B cell (primary cell): ENCODE measurements at regions not wholly inside any gene's neighbourhood (a gene's known extent, or its start where the extent isn't known, plus 50 kb on each side); places are given as distances from the start of the nearest gene placed in this dataset.

Experiments
- ATAC-seq: fragments of 200-7000 bp; cut with Tn5 transposase; one replicate; pipeline ENCODE4 v1.10.0; 2021; ENCODE audit warnings: low read depth, mild to moderate bottlenecking, moderate number of reproducible peaks, moderate library complexity
- CTCF ChIA-PET: fragments of 350-600 bp; sonication (Branson Sonifier 250); formaldehyde crosslinking; loops from one replicate; lab custom pipeline; 2021; ENCODE audit warnings: antibody characterized with exemption, inconsistent platforms; lab: Charles Lee
- POLR2A ChIA-PET: fragments of 350-600 bp; sonication (Branson Sonifier 250); formaldehyde crosslinking; loops from one replicate; lab custom pipeline; 2021; ENCODE audit warnings: antibody characterized with exemption; lab: Charles Lee
- DNase-seq: peaks from one replicate; pipeline ENCODE4 v3.0.0; 2013
- H2AFZ ChIP-seq: 2 replicates; pipeline ENCODE4 v1.6.1; 2012; ENCODE audit warnings: mild to moderate bottlenecking, low read depth, low read length; ENCODE audit not compliant: insufficient read depth, poor library complexity, severe bottlenecking
- H3K27ac ChIP-seq, 2 donors: 1 replicate in 1 of 2; 2 replicates in 1 of 2; pipeline ENCODE4 v1.5.1; 2012 to 2013; ENCODE audit warnings: low read length in 2 of 2, mild to moderate bottlenecking in 2 of 2, moderate library complexity in 1 of 2
- H3K27me3 ChIP-seq, 4 experiments: fragments of 200-600 bp in 1 of 4; sonication (generic) in 1 of 4; replicated peaks in 1 of 4; 1 replicate in 2 of 4; 2 replicates in 2 of 4; pipeline versions ENCODE4 v1.6.1 to v1.7.0; 2013 to 2016; ENCODE audit warnings: low read length in 3 of 4, mild to moderate bottlenecking in 2 of 4, mixed read lengths in 1 of 4, moderate library complexity in 1 of 4; ENCODE audit not compliant: insufficient read depth in 4 of 4, control insufficient read depth in 3 of 4; ENCODE audit errors: control extremely low read depth in 1 of 4
- H3K36me3 ChIP-seq, 2 experiments: replicated peaks in 1 of 2; 1 replicate in 1 of 2; 2 replicates in 1 of 2; pipeline versions ENCODE4 v1.6.1 to v1.7.1; 2013; ENCODE audit warnings: low read length in 1 of 2; ENCODE audit not compliant: insufficient read depth in 2 of 2, control insufficient read depth in 1 of 2; ENCODE audit errors: control extremely low read depth in 1 of 2, extremely low read depth in 1 of 2
- H3K4me1 ChIP-seq, 2 donors: fragments of 200-600 bp in 1 of 2; sonication (generic) in 1 of 2; 1 replicate in 1 of 2; 2 replicates in 1 of 2; pipeline versions ENCODE4 v1.5.1 to v1.6.1; 2013 to 2017; ENCODE audit warnings: low read length in 2 of 2; ENCODE audit not compliant: control insufficient read depth in 2 of 2, insufficient read depth in 2 of 2
- H3K4me2 ChIP-seq: replicated peaks from 2 replicates; pipeline ENCODE3; 2012; ENCODE audit warnings: mild to moderate bottlenecking, low read depth, low read length; ENCODE audit not compliant: poor library complexity, severe bottlenecking
- H3K4me3 ChIP-seq, 5 experiments: fragments of 200-600 bp in 1 of 5; sonication (generic) in 1 of 5; 1 replicate in 3 of 5; 2 replicates in 2 of 5; pipeline versions ENCODE4 v1.5.1 to v1.7.0; 2011 to 2016; ENCODE audit warnings: low read length in 4 of 5, mild to moderate bottlenecking in 4 of 5, low read depth in 2 of 5, control low read depth in 1 of 5, moderate library complexity in 1 of 5; ENCODE audit not compliant: insufficient read depth in 1 of 5; ENCODE audit errors: control extremely low read depth in 1 of 5, extremely low read depth in 1 of 5
- H3K79me2 ChIP-seq: fragments of 200-600 bp; sonication (generic); one replicate; pipeline ENCODE4 v1.6.0; 2016; ENCODE audit warnings: low read length; ENCODE audit not compliant: control insufficient read depth, insufficient read depth
- H3K9ac ChIP-seq: fragments of 200-600 bp; sonication (generic); 2 replicates; pipeline ENCODE4 v1.6.1; 2017; ENCODE audit warnings: mild to moderate bottlenecking, low read length, moderate library complexity
- H3K9me3 ChIP-seq, 3 donors: one replicate each; pipeline versions ENCODE4 v1.6.1 to v1.7.1; 2013; ENCODE audit warnings: low read length in 2 of 3; ENCODE audit not compliant: control insufficient read depth in 2 of 3, insufficient read depth in 1 of 3; ENCODE audit errors: control extremely low read depth in 1 of 3
- H4K20me1 ChIP-seq: 2 replicates; pipeline ENCODE4 v1.6.0; 2012; ENCODE audit warnings: mild to moderate bottlenecking, low read length; ENCODE audit not compliant: insufficient read depth, control insufficient read depth, poor library complexity, severe bottlenecking
- H3K27ac Mint-ChIP-seq: one replicate; pipeline ENCODE4 v1.8.0; 2021; ENCODE audit warnings: mixed read lengths
- H3K27me3 Mint-ChIP-seq: one replicate; pipeline ENCODE4 v1.8.0; 2021; ENCODE audit warnings: mixed read lengths
- H3K4me1 Mint-ChIP-seq: one replicate; pipeline ENCODE4 v1.8.0; 2021; ENCODE audit warnings: mixed read lengths
- H3K4me3 Mint-ChIP-seq: one replicate; pipeline ENCODE4 v1.8.0; 2021; ENCODE audit warnings: mixed read lengths
- H3K9me3 Mint-ChIP-seq: one replicate; pipeline ENCODE4 v1.8.0; 2022; ENCODE audit warnings: mixed read lengths; ENCODE audit not compliant: insufficient read depth
- EZH2 ChIP-seq: IDR thresholded peaks from 2 replicates; pipeline ENCODE4 v1.6.1; 2012; ENCODE audit warnings: borderline replicate concordance, low read depth, mild to moderate bottlenecking, moderate library complexity, low read length; ENCODE audit not compliant: insufficient read depth, poor library complexity, severe bottlenecking
- WGBS: methylation state at CpG from one replicate; pipeline ENCODE4 v1.1.5; 2013; ENCODE audit warnings: missing lambda C conversion rate; ENCODE audit not compliant: insufficient coverage; 5-methylcytosine and 5-hydroxymethylcytosine counted together
- intact Hi-C: fragments of 100-400 bp; cut with micrococcal nuclease; formaldehyde crosslinking; loops from one replicate; pipeline ENCODE4 v1.10.0; 2022
- TF ChIP-seq, protein P1 (sequence below): fragments of 200-600 bp; IDR thresholded peaks from one replicate; pipeline ENCODE4 v1.8.0; 2022; ENCODE audit warnings: antibody characterized with exemption, mild to moderate bottlenecking

- H3K4me2 ChIP-seq, result no peak overlapping the region
- H3K9me3 Mint-ChIP-seq, result no peaks in the 10 kb centered on the region
- ChIA-PET CTCF (no interaction called here), POLR2A (no interaction called here)
- TF ChIP-seq, protein P1, sequence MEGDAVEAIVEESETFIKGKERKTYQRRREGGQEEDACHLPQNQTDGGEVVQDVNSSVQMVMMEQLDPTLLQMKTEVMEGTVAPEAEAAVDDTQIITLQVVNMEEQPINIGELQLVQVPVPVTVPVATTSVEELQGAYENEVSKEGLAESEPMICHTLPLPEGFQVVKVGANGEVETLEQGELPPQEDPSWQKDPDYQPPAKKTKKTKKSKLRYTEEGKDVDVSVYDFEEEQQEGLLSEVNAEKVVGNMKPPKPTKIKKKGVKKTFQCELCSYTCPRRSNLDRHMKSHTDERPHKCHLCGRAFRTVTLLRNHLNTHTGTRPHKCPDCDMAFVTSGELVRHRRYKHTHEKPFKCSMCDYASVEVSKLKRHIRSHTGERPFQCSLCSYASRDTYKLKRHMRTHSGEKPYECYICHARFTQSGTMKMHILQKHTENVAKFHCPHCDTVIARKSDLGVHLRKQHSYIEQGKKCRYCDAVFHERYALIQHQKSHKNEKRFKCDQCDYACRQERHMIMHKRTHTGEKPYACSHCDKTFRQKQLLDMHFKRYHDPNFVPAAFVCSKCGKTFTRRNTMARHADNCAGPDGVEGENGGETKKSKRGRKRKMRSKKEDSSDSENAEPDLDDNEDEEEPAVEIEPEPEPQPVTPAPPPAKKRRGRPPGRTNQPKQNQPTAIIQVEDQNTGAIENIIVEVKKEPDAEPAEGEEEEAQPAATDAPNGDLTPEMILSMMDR, result no peak
- TF ChIP-seq EZH2, result no peak
- intact Hi-C loops, result no loop called here
- no peak overlapping the region for H3K4me3 ChIP-seq
- DNase-seq (no peak), ATAC-seq (no peak)
- no peaks in the 10 kb centered on the region for H3K9me3 ChIP-seq
- peaks cover 0 to 3% (median 0%) of the 10 kb centered on the region in 4 experiments for H3K27me3 ChIP-seq
- H3K27ac Mint-ChIP-seq, result no peak overlapping the region
- WGBS, result 87% methylated on average over 10 of the region's 10 CpGs
- no peak overlapping the region for H3K4me3 Mint-ChIP-seq
- H3K4me1 Mint-ChIP-seq, result peaks cover 37% of the 10 kb centered on the region
- no peaks in the 10 kb centered on the region for H3K79me2 ChIP-seq
- no peaks in the 10 kb centered on the region for H4K20me1 ChIP-seq
- H2AFZ ChIP-seq, result no peak overlapping the region
- H3K9ac ChIP-seq, result no peak overlapping the region
- H3K4me1 ChIP-seq, result peaks cover 15 to 30% of the 10 kb centered on the region in 2 donors
- H3K27me3 Mint-ChIP-seq, result no peaks in the 10 kb centered on the region
- no peak overlapping the region for H3K27ac ChIP-seq
- H3K36me3 ChIP-seq, result no peaks in the 10 kb centered on the region
Measured at GRCh38 chr5:173716058-173716682, 99.7 kb upstream of the BOD1 start.

GRCh38 chr5:173717959-173718358 is 101.5 kb upstream of the BOD1 start:
- Mint-ChIP-seq H3K4me3 (no peak overlapping the region), H3K27me3 (no peaks in the 10 kb centered on the region), H3K27ac (no peak overlapping the region), H3K4me1 (peaks cover 23% of the 10 kb centered on the region), H3K9me3 (no peaks in the 10 kb centered on the region)
- ATAC-seq, result no peak
- intact Hi-C loops, result no loop called here
- TF ChIP-seq, protein P1, result no peak
- TF ChIP-seq EZH2, result no peak
- Histone ChIP-seq H3K9me3 (no peaks in the 10 kb centered on the region), H3K36me3 (no peaks in the 10 kb centered on the region), H2AFZ (no peak overlapping the region), H4K20me1 (no peaks in the 10 kb centered on the region), H3K4me3 (no peak overlapping the region), H3K27ac (no peak overlapping the region), H3K27me3 (peaks cover 0 to 5% (median 1%) of the 10 kb centered on the region in 4 experiments), H3K9ac (no peak overlapping the region), H3K79me2 (no peaks in the 10 kb centered on the region), H3K4me2 (no peak overlapping the region), H3K4me1 (peaks cover 8 to 19% of the 10 kb centered on the region in 2 donors)
- CTCF ChIA-PET, result interaction anchor here (1.3 kb wide), 1 partner anchor 9 kb away, joined by 3 read pairs; no protein-coding TSS in a partner anchor
- POLR2A ChIA-PET, result interaction anchor here (0.6 kb wide), 1 partner anchor 8 kb away, joined by 6 read pairs; no protein-coding TSS in a partner anchor
- DNase-seq, result no peak
- WGBS, result 96% methylated on average over 4 of the region's 10 CpGs
